ENCODE measurements at regions not wholly inside any gene's neighbourhood (a gene's known extent, or its start where the extent isn't known, plus 50 kb on each side); places are given as distances from the start of the nearest gene placed in this dataset.

DNA sequence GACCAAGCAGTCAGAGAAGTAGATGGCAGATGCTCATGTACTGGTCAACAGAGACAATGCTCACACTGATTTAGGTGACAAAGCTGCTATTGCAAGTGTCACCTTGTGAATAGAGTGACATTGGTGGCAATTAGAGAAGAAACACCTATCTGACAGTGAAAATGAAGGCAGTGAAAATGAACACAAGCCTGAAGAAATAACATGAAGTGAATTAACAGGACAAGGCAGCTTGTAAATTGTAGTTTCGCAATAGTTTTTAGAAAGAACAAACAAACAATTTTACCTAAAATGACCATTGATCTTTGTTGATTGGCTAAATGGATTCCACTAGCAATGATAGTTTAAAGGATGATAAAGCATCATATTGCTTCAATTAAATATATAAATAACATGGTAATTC is 1389.5 kb downstream of the PLA2G4A start:
- no peak for TF ChIP-seq EZH2 (optimal IDR thresholded peaks at IDR 0.05; ENCODE audit: low read depth, low read length)
- TF ChIP-seq, protein P1, sequence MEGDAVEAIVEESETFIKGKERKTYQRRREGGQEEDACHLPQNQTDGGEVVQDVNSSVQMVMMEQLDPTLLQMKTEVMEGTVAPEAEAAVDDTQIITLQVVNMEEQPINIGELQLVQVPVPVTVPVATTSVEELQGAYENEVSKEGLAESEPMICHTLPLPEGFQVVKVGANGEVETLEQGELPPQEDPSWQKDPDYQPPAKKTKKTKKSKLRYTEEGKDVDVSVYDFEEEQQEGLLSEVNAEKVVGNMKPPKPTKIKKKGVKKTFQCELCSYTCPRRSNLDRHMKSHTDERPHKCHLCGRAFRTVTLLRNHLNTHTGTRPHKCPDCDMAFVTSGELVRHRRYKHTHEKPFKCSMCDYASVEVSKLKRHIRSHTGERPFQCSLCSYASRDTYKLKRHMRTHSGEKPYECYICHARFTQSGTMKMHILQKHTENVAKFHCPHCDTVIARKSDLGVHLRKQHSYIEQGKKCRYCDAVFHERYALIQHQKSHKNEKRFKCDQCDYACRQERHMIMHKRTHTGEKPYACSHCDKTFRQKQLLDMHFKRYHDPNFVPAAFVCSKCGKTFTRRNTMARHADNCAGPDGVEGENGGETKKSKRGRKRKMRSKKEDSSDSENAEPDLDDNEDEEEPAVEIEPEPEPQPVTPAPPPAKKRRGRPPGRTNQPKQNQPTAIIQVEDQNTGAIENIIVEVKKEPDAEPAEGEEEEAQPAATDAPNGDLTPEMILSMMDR (IDR thresholded peaks at IDR 0.05; ENCODE audit: low read length) = no peak

All from MM.1S (cell line).